T47D (cell line): ENCODE measurements at regions not wholly inside any gene's neighbourhood (a gene's known extent, or its start where the extent isn't known, plus 50 kb on each side); places are given as distances from the start of the nearest gene placed in this dataset.
A peak's percentile ranks its signal among the peaks of the same experiment; 100 is the strongest.
"Not testable (repeated sequence)": the region's sequence is repeated elsewhere in the genome, so short reads cannot be mapped to it uniquely, and the experiment has no call there.

Experiments
- DNase-seq, 2 experiments: peaks; one replicate each; pipeline versions ENCODE4 v3.0.0 to v3.0.0-alpha.2; 2011 to 2012; ENCODE audit warnings: low read depth in 1 of 2, low spot score in 1 of 2
- JUND ChIP-seq: IDR thresholded peaks from 2 replicates; pipeline ENCODE4 v1.6.1; 2012; ENCODE audit warnings: low read depth
- in situ Hi-C: cut with HindIII; loops from 2 replicates; pipeline ENCODE4 v1.10.0; 2016; ENCODE audit warnings: low sequenced_read_pairs, low pct_unique_long_range_greater_than_20kb

GRCh38 chr11:86737230-86737629 lies 63.1 kb upstream of the PRSS23 start:
- in situ Hi-C loops = no loop called here
- no peak for DNase-seq

GRCh38 chr11:86736291-86737143 lies 63.8 kb upstream of the PRSS23 start:
- DNase-seq = no peak
- TF ChIP-seq JUND = no peak
- in situ Hi-C loops = no loop called here

More at GRCh38 chr11:86737230-86737629, 63.1 kb upstream of the PRSS23 start:
- no peak for TF ChIP-seq JUND

- in situ Hi-C loops = no loop called here
- peak in 1 of 2 experiments; percentile 62 for DNase-seq
- no peak for TF ChIP-seq JUND
Observed at GRCh38 chr11:86735451-86736290, 63.3 kb upstream of the ME3 start.

- in situ Hi-C loops, DNase-seq: not testable (repeated sequence)
Observed at GRCh38 chr11:86732739-86733138, 60.3 kb upstream of the ME3 start.

- in situ Hi-C loops, DNase-seq: not testable (repeated sequence)
Observed at GRCh38 chr11:86732286-86732685, 59.9 kb upstream of the ME3 start.

GRCh38 chr11:86729576-86729975 lies 57.2 kb upstream of the ME3 start:
- in situ Hi-C loops = not testable (repeated sequence)

GRCh38 chr11:86728562-86728961 lies 56.1 kb upstream of the ME3 start:
- in situ Hi-C loops = no loop called here
- TF ChIP-seq JUND = no peak
- no peak for DNase-seq

More at GRCh38 chr11:86729576-86729975, 57.2 kb upstream of the ME3 start:
- not testable (repeated sequence) for DNase-seq

GRCh38 chr11:86726770-86727504 lies 54.5 kb upstream of the ME3 start:
- no peak for TF ChIP-seq JUND
- no peak for DNase-seq
- in situ Hi-C loops = no loop called here

- in situ Hi-C loops = no loop called here
- no peak for DNase-seq
- TF ChIP-seq JUND = no peak
Observed at GRCh38 chr11:86726118-86726753, 53.8 kb upstream of the ME3 start.

GRCh38 chr11:86724137-86724536 lies 51.7 kb upstream of the ME3 start:
- in situ Hi-C loops = no loop called here
- DNase-seq = no peak
- no peak for TF ChIP-seq JUND

- in situ Hi-C loops = no loop called here
- TF ChIP-seq JUND = no peak
- no peak for DNase-seq
Observed at GRCh38 chr11:86723281-86723680, 50.9 kb upstream of the ME3 start.

- in situ Hi-C loops = no loop called here
- DNase-seq = no peak
- TF ChIP-seq JUND = no peak
Observed at GRCh38 chr11:86722748-86723147, 50.3 kb upstream of the ME3 start.
